22Rv1 (cell line): ENCODE measurements at regions not wholly inside any gene's neighbourhood (a gene's known extent, or its start where the extent isn't known, plus 50 kb on each side); places are given as distances from the start of the nearest gene placed in this dataset.

ENCODE experiments used
- ZFX ChIP-seq: fragments of 450-650 bp; IDR thresholded peaks from 2 replicates; pipeline ENCODE4 v1.6.1; 2017; ENCODE audit warnings: antibody characterized with exemption, borderline replicate concordance
- TF ChIP-seq, protein P1 (sequence below): fragments of 450-650 bp; IDR thresholded peaks from 2 replicates; pipeline ENCODE4 v1.5.1; 2017; ENCODE audit warnings: mild to moderate bottlenecking

DNA sequence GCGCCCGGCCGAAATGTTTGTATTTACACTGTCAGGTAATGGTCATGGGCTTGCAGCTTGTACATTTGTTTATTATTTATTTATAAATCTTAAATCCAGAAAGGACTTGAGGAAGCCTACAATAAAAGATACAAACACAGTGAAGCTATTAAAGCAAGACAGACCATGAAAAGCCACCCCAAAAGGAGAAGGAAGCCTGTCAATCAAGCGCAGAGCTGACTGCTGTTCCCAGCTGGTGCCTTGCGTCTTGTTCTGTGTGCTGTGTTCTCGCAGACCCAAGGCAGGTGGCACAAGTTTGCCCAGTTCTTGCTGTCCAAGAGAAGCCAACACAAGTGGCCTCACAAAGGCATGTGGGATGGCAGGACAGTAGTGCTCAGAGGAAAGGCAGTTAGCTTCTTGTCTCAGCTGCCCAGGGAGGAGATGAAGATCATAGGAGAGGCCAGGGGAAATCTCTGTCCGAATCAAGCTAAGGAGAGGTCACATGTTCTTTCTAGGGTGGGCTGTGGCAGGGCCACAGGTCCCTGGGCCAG lies 73.2 kb downstream of the SLC25A47 start:
- TF ChIP-seq, protein P1, sequence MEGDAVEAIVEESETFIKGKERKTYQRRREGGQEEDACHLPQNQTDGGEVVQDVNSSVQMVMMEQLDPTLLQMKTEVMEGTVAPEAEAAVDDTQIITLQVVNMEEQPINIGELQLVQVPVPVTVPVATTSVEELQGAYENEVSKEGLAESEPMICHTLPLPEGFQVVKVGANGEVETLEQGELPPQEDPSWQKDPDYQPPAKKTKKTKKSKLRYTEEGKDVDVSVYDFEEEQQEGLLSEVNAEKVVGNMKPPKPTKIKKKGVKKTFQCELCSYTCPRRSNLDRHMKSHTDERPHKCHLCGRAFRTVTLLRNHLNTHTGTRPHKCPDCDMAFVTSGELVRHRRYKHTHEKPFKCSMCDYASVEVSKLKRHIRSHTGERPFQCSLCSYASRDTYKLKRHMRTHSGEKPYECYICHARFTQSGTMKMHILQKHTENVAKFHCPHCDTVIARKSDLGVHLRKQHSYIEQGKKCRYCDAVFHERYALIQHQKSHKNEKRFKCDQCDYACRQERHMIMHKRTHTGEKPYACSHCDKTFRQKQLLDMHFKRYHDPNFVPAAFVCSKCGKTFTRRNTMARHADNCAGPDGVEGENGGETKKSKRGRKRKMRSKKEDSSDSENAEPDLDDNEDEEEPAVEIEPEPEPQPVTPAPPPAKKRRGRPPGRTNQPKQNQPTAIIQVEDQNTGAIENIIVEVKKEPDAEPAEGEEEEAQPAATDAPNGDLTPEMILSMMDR, result no peak
- TF ChIP-seq ZFX, result no peak
